ENCODE measurements at regions not wholly inside any gene's neighbourhood (a gene's known extent, or its start where the extent isn't known, plus 50 kb on each side); places are given as distances from the start of the nearest gene placed in this dataset.

GRCh38 chr4:155612074-155612473 is 54.6 kb upstream of the GUCY1A1 start:
- Histone ChIP-seq H3K4me1 (ENCODE audit: insufficient read depth, low read length, poor library complexity, severe bottlenecking) (no peaks in the 10 kb centered on the region), H3K79me2 (ENCODE audit: insufficient read depth, low read depth, low read length) (no peaks in the 10 kb centered on the region), H3K27ac (ENCODE audit: low read depth, low read length, poor library complexity, severe bottlenecking) (no peak overlapping the region), H3K9me2 (ENCODE audit: insufficient read depth, low read length) (no peaks in the 10 kb centered on the region), H4K20me1 (ENCODE audit: insufficient read depth, low read length) (no peaks in the 10 kb centered on the region), H2AFZ (ENCODE audit: low read length) (no peak overlapping the region), H3K4me2 (ENCODE audit: low read length) (no peak overlapping the region), H3K36me3 (ENCODE audit: insufficient read depth, low read length) (no peaks in the 10 kb centered on the region), H3K9me3 (ENCODE audit: low read length) (no peaks in the 10 kb centered on the region), H3K4me3 (ENCODE audit: low read depth, low read length, poor library complexity, severe bottlenecking) (no peak overlapping the region)
- TF ChIP-seq CTCF (conservative IDR thresholded peaks at IDR 0.05; ENCODE audit: low read length): no peak
- no peak for TF ChIP-seq EZH2phosphoT487 (IDR thresholded peaks at IDR 0.05; ENCODE audit: borderline replicate concordance, low read depth, low read length)
- no TSS peak for BruUV-seq (replicated peaks)
- POLR2A ChIA-PET: no interaction called here
- CTCF ChIA-PET (ENCODE audit: unreplicated experiment): no interaction called here
- intact Hi-C loops (cut with micrococcal nuclease; ENCODE audit: unreplicated experiment): no loop called here
- no peak for DNase-seq (ENCODE audit: low spot score)

- Histone ChIP-seq H3K36me3 (ENCODE audit: insufficient read depth, low read length) (no peaks in the 10 kb centered on the region), H2AFZ (ENCODE audit: low read length) (no peak overlapping the region), H4K20me1 (ENCODE audit: insufficient read depth, low read length) (no peaks in the 10 kb centered on the region), H3K9me3 (ENCODE audit: low read length) (no peaks in the 10 kb centered on the region), H3K9me2 (ENCODE audit: insufficient read depth, low read length) (no peaks in the 10 kb centered on the region), H3K4me2 (ENCODE audit: low read length) (no peak overlapping the region), H3K79me2 (ENCODE audit: insufficient read depth, low read depth, low read length) (no peaks in the 10 kb centered on the region), H3K27ac (ENCODE audit: low read depth, low read length, poor library complexity, severe bottlenecking) (no peak overlapping the region), H3K4me1 (ENCODE audit: insufficient read depth, low read length, poor library complexity, severe bottlenecking) (no peaks in the 10 kb centered on the region), H3K4me3 (ENCODE audit: low read depth, low read length, poor library complexity, severe bottlenecking) (no peak overlapping the region)
- CTCF ChIA-PET (ENCODE audit: unreplicated experiment): no interaction called here
- POLR2A ChIA-PET: no interaction called here
- DNase-seq (ENCODE audit: low spot score): no peak
- no TSS peak for BruUV-seq (replicated peaks)
- intact Hi-C loops (cut with micrococcal nuclease; ENCODE audit: unreplicated experiment): no loop called here
- TF ChIP-seq EZH2phosphoT487 (IDR thresholded peaks at IDR 0.05; ENCODE audit: borderline replicate concordance, low read depth, low read length): no peak
- TF ChIP-seq CTCF (conservative IDR thresholded peaks at IDR 0.05; ENCODE audit: low read length): no peak
Observed at GRCh38 chr4:155611501-155611900, 55.1 kb upstream of the GUCY1A1 start.

DNA sequence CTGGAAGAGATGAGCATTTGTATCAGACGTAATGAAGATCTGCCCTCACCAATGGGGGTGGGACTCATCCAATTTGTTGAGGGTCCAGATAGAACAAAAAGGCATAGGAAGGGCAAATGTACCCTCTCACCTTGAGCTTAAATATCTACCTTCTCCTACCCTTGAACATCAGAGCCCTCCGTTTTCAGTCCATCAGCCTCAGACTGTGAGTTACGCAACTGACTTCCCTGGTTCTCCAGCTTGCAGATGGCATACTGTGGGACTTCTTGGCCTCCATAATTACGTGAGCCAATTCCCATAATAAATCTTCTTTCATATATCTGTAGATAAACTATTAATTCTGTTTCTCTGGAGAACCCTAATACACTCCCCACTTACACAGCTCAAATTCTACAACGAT is 56.5 kb upstream of the GUCY1A1 start:
- Histone ChIP-seq H3K36me3 (ENCODE audit: insufficient read depth, low read length) (no peaks in the 10 kb centered on the region), H2AFZ (ENCODE audit: low read length) (no peak overlapping the region), H3K9me2 (ENCODE audit: insufficient read depth, low read length) (no peaks in the 10 kb centered on the region), H3K4me2 (ENCODE audit: low read length) (no peak overlapping the region), H3K4me3 (ENCODE audit: low read depth, low read length, poor library complexity, severe bottlenecking) (no peak overlapping the region), H3K4me1 (ENCODE audit: insufficient read depth, low read length, poor library complexity, severe bottlenecking) (no peaks in the 10 kb centered on the region), H3K9me3 (ENCODE audit: low read length) (no peaks in the 10 kb centered on the region), H3K79me2 (ENCODE audit: insufficient read depth, low read depth, low read length) (no peaks in the 10 kb centered on the region), H4K20me1 (ENCODE audit: insufficient read depth, low read length) (no peaks in the 10 kb centered on the region), H3K27ac (ENCODE audit: low read depth, low read length, poor library complexity, severe bottlenecking) (no peak overlapping the region)
- CTCF ChIA-PET (ENCODE audit: unreplicated experiment): no interaction called here
- no TSS peak for BruUV-seq (replicated peaks)
- POLR2A ChIA-PET: no interaction called here
- intact Hi-C loops (cut with micrococcal nuclease; ENCODE audit: unreplicated experiment): no loop called here
- DNase-seq (ENCODE audit: low spot score): no peak
- TF ChIP-seq EZH2phosphoT487 (IDR thresholded peaks at IDR 0.05; ENCODE audit: borderline replicate concordance, low read depth, low read length) (no peak), CTCF (conservative IDR thresholded peaks at IDR 0.05; ENCODE audit: low read length) (no peak)

Data from OCI-LY7 (cell line).